ENCODE measurements at regions not wholly inside any gene's neighbourhood (a gene's known extent, or its start where the extent isn't known, plus 50 kb on each side); places are given as distances from the start of the nearest gene placed in this dataset.

DNA sequence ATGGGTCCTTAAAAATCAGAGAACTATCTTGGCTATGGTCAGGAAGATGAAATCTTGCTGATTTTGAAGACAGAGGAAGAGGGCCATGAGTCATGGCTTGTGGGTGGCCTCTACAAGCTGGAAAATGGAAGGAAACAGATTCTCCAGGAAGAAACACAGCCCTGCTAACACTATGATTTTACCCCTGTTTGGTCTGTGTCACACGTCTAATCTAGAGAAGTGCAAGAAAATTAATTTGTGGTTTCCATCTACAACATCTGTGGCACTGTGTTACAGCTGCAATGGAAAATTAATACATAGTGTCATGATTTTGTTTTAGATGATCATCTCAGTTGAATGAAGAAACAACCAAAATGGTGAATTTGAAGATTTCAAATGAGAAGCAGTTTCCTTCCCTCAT is 288.7 kb upstream of the NRIP1 start:
- Histone ChIP-seq H3K4ac (ENCODE audit: low read depth, low read length) (no peak overlapping the region), H3K23ac (ENCODE audit: insufficient read length, low read depth, low read length) (no peak overlapping the region), H2AFZ (ENCODE audit: low read length) (no peak overlapping the region), H3K79me1 (ENCODE audit: insufficient read depth, low read depth, low read length, poor library complexity, severe bottlenecking) (no peaks in the 10 kb centered on the region), H3K27ac (ENCODE audit: insufficient read length, low read depth, low read length) (no peak overlapping the region), H4K8ac (replicated peaks; ENCODE audit: insufficient read length, low read depth, low read length) (no peak overlapping the region), H2BK5ac (ENCODE audit: insufficient read length, low read length) (no peak overlapping the region), H3K23me2 (ENCODE audit: insufficient read length, low read depth, low read length, poor library complexity, severe bottlenecking) (no peaks in the 10 kb centered on the region), H4K20me1 (ENCODE audit: control insufficient read depth, insufficient read depth, insufficient read length) (no peaks in the 10 kb centered on the region), H2BK12ac (ENCODE audit: insufficient read length, low read depth, low read length) (no peak overlapping the region), H2BK120ac (ENCODE audit: low read depth, low read length, poor library complexity, severe bottlenecking) (no peak overlapping the region), H3K4me1 (ENCODE audit: insufficient read depth, low read length) (no peaks in the 10 kb centered on the region), H2BK15ac (ENCODE audit: low read depth, low read length) (no peak overlapping the region), H3K18ac (ENCODE audit: insufficient read length, low read depth, low read length) (no peak overlapping the region), H3K79me2 (ENCODE audit: insufficient read depth, low read length) (no peaks in the 10 kb centered on the region), H3K9me3 (ENCODE audit: control insufficient read depth, low read depth, low read length) (no peaks in the 10 kb centered on the region), H3K27me3 (ENCODE audit: insufficient read depth, low read length) (no peaks in the 10 kb centered on the region), H3K56ac (ENCODE audit: insufficient read length, low read depth, low read length) (no peak overlapping the region), H3K9ac (ENCODE audit: extremely low read depth, insufficient read length, low read length) (no peak overlapping the region), H3K14ac (ENCODE audit: insufficient read depth, low read length) (no peak overlapping the region), H2AK5ac (ENCODE audit: insufficient read length, low read length) (no peak overlapping the region), H4K91ac (ENCODE audit: insufficient read length, low read depth, low read length) (no peak overlapping the region), H3K4me2 (ENCODE audit: insufficient read depth, insufficient read length, low read length) (no peak overlapping the region), H4K5ac (ENCODE audit: insufficient read length, low read depth, low read length) (no peak overlapping the region), H3T11ph (ENCODE audit: low read length) (no peak overlapping the region), H2BK20ac (ENCODE audit: low read depth, low read length, poor library complexity, severe bottlenecking) (no peak overlapping the region)
- no CpG with 5 or more reads among the region's 1 CpG for WGBS (ENCODE audit: extremely low coverage, insufficient read length, low lambda C conversion rate)
- Mint-ChIP-seq H3K9me3 (peaks cover 3 to 4% of the 10 kb centered on the region in 2 experiments; a peak in 3 of 5 replicates), H3K27me3 (ENCODE audit: low read depth) (no peaks in the 10 kb centered on the region), H3K36me3 (ENCODE audit: insufficient read depth in 1 of 3, low read depth in 3 of 3) (no peaks in the 10 kb centered on the region; a peak in 1 of 7 replicates), H3K4me3 (no peak overlapping the region), H3K27ac (0 out of 7 replicates have a peak overlapping the region, but pooled peaks of 1 of the 3 experiments have one; percentile 3), H3K4me1 (peaks cover 6% of the 10 kb centered on the region in 2 experiments; a peak in 2 of 4 replicates)
- no peak for DNase-seq
- TF ChIP-seq, protein P1, sequence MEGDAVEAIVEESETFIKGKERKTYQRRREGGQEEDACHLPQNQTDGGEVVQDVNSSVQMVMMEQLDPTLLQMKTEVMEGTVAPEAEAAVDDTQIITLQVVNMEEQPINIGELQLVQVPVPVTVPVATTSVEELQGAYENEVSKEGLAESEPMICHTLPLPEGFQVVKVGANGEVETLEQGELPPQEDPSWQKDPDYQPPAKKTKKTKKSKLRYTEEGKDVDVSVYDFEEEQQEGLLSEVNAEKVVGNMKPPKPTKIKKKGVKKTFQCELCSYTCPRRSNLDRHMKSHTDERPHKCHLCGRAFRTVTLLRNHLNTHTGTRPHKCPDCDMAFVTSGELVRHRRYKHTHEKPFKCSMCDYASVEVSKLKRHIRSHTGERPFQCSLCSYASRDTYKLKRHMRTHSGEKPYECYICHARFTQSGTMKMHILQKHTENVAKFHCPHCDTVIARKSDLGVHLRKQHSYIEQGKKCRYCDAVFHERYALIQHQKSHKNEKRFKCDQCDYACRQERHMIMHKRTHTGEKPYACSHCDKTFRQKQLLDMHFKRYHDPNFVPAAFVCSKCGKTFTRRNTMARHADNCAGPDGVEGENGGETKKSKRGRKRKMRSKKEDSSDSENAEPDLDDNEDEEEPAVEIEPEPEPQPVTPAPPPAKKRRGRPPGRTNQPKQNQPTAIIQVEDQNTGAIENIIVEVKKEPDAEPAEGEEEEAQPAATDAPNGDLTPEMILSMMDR (conservative IDR thresholded peaks at IDR 0.05) = no peak
